ENCODE measurements at regions not wholly inside any gene's neighbourhood (a gene's known extent, or its start where the extent isn't known, plus 50 kb on each side); places are given as distances from the start of the nearest gene placed in this dataset.
"Not testable (repeated sequence)": the region's sequence is repeated elsewhere in the genome, so short reads cannot be mapped to it uniquely, and the experiment has no call there.

- no peak for DNase-seq (ENCODE audit: low spot score)
- intact Hi-C loops (cut with DNase I) = no loop called here
Measured at GRCh38 chrX:142742581-142742980, 283.1 kb upstream of the SPANXN4 start.

DNA sequence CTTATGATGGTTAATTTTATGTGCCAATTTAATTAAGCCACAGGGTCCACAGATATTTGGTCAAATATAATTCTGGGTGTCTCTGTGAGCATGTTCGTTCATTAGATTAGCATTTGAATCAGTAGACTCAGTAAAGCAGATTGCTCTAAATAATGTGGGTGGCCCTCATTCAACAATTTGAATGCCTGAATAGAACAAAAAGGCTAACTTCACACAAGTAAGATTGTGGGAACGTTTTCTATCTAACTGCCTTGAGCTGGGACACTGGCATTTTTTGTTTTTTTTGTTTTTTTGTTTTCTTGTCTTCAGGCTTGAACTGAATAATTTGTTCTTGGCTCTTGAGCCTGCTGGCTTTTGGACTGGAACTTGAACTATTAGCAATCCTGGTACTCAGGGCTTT lies 292.4 kb upstream of the SPANXN4 start:
- no peak for DNase-seq (ENCODE audit: low spot score)
- intact Hi-C loops (cut with DNase I) = no loop called here

DNA sequence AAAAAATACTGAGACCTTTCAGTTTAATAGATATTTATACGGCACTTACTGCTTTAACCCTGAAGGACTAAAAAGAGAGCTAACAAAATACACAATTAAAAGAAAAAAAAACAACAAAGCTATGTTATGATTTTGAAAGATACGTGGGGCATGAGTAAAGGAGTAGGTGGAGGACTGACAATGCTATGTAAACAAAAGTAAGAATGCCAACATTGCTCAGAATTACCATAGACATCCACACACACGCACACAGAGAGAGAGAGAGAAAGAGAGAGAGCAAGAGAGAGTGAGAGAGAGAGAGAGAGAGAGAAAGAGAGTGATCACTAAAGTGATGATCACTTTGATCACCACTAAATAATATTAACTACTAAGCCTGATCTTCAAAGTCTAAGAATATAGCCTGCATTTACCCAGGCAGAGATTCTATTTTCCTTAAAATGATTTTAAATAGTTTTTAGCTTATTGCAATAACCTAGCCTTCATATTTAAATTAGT lies 313.9 kb upstream of the SPANXN4 start:
- DNase-seq (ENCODE audit: low spot score) = no peak
- intact Hi-C loops (cut with DNase I) = no loop called here

DNA sequence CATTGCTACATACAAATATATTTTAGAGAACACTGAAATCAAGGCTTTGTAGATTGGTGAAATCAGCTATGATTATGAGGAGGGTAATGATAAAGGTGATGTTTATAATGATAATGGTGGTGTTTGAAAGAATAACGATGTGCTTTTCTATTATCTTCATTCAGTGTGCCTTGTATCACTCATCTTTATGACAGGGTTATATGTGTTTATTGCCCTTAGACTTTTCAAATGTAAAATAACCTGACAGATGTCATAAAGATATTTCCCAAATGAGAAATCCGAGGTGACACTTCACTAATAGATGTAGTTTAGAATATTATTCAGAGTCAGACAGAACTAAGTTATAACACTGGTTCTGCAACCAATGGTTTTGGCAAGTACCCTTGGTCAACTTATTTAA lies 323.0 kb upstream of the SPANXN4 start:
- no peak for DNase-seq (ENCODE audit: low spot score)
- intact Hi-C loops (cut with DNase I) = no loop called here

DNA sequence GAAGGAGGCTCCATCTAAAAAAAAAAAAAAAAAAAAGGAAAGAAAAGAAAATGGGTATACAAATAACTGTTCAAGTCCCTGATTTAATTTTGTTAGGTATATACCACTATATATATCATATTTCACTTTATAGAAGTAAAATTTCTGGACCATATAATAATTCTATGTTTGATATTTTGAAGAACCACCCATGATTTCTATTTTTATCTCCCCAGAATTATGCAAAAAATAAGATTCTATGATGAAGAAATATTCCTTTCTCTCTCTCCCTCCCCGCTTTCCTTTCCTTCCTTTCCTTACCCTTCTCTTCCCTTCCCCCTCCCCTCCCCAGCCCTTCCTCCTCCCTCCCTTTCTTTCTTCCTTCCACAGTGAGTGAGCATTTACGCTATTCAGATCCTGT lies 337.5 kb upstream of the SPANXN4 start:
- intact Hi-C loops (cut with DNase I) = no loop called here
- DNase-seq (ENCODE audit: low spot score) = no peak

DNA sequence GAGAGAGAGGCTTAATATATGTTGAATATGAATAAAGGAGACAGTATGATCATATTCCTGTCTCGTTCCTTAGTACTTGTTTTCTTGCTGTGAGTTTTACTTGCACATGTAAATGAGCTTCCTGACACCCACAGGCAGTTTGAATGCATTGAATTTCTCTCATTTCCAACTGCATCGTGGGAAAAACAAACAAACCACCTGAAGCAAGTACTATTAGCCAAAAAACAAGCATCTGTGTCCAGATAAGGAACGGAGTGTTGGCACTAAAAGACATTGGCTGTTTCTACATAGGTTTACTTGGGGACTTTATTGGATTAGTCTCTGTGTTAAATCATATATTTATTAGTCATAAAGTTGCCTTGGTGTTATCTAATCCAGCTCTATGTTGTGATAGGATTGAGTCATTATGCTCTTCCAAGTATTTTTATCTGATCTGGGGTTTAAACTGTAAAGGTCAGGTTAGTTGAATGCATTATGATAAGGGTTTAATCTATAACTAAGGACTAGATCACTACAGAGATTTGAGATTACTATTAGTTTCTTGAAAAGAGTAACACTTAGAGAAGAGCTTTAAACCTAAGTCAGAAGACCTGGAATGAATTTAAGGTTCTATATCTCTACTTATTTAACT lies 339.0 kb upstream of the SPANXN4 start:
- intact Hi-C loops (cut with DNase I) = no loop called here
- no peak for DNase-seq (ENCODE audit: low spot score)

GRCh38 chrX:142686206-142686605 lies 339.5 kb upstream of the SPANXN4 start:
- DNase-seq (ENCODE audit: low spot score) = no peak
- intact Hi-C loops (cut with DNase I) = no loop called here

GRCh38 chrX:142680038-142680437 lies 345.7 kb upstream of the SPANXN4 start:
- DNase-seq (ENCODE audit: low spot score) = no peak
- intact Hi-C loops (cut with DNase I) = no loop called here

DNA sequence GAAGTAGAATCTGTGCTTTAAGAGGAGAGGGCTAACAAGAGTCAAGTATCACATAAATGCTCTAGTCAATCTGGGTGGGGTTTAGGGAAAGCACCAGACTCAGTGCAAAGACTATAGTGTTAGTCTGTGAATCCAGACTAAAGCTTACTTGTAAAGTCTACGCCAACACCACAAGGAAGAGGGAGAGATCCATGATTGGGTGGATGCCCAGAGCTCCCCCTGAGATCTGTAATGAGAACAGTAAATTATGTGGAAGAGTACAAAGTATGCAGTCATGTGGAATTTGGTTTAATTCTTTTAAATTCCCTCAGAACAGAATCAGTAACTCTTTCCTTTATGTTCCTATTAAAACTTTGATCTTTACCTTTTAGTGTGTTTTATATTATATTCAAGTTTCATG lies 354.7 kb upstream of the SPANXN4 start:
- intact Hi-C loops (cut with DNase I) = no loop called here
- no peak for DNase-seq (ENCODE audit: low spot score)

DNA sequence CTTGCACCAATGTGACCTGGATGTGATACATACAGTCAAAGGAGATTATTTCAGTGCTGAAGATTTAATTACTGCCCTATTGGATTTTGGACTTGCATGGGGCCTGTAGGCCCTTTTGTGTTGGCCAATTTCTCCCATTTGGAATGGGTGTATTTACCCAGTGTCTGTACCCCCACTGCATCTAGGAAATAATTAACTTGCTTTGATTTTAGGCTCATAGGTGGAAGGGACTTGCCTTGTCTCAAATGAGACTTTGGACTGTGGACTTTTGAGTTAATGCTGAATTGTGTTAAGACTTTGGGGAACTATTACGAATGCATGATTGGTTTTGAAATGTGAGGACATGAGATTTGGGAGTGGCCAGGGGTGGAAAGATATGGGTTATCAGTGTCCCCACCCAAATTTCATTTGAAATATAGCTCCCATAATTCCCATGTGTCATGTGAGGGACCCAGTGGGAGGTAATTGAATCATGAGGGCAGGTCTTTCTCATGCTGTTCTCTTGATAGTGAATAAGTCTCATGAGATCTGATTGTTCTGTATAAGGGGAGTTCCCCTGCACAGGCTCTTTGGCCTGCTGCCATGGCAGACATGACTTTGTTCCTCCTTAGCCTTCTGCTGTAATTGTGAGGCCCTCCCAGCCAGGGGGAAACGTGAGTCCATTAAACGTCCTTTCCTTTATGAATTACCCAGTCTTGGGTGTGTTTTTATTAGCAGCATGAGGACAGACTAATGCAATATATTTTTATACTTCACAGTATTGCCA lies 362.2 kb upstream of the SPANXN4 start:
- DNase-seq (ENCODE audit: low spot score) = no peak
- intact Hi-C loops (cut with DNase I) = no loop called here

DNA sequence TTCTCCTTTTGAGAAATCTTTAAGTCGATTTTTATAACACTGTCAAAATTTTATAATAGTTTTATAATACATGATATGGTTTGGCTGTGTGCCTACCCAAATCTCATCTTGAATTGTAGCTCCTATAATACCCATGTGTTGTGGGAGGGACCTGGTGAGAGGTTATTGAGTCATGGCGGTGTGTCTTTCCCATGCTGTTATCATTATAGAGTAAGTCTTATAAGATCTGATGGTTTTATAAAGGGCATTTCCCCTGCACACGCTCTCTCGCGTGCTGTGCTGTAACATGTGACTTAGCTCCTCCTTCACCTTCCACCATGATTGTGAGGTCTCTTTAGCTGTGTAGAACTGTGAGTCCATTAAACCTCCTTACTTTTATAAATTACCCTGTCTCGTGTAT lies 364.0 kb upstream of the SPANXN4 start:
- intact Hi-C loops (cut with DNase I) = no loop called here
- DNase-seq (ENCODE audit: low spot score) = no peak

GRCh38 chrX:142655507-142655906 lies 370.2 kb upstream of the SPANXN4 start:
- no peak for DNase-seq (ENCODE audit: low spot score)
- intact Hi-C loops (cut with DNase I) = loop anchor here in 1 of 2 donors (5.0 kb wide), 1 partner anchor 278 kb away; no protein-coding TSS in a partner anchor

DNA sequence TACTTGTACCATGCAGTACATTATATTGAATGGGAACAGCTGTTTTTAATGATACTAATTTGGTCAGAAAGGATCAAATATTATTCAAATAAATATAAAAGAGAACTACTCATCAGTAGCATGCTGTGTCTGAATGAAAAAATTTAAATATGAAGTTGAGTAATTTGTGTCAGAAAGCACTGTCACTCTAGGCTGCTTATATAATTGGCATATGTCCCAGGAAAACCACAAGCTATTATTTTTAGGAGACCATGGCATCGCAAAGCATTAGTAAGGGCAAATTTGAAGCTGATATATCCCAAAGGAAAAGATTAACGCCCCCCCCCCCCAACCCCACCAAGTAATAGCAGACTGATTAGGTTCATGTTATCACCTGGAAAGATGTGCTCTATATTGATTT lies 388.5 kb upstream of the SPANXN4 start:
- intact Hi-C loops (cut with DNase I) = no loop called here
- no peak for DNase-seq (ENCODE audit: low spot score)

GRCh38 chrX:142616636-142617035 lies 409.1 kb upstream of the SPANXN4 start:
- intact Hi-C loops (cut with DNase I) = no loop called here
- no peak for DNase-seq (ENCODE audit: low spot score)

GRCh38 chrX:142613403-142613802 lies 408.3 kb upstream of the MAGEC2 start:
- no peak for DNase-seq (ENCODE audit: low spot score)
- intact Hi-C loops (cut with DNase I) = no loop called here

- peak; percentile 78 for DNase-seq (ENCODE audit: low spot score)
- intact Hi-C loops (cut with DNase I) = not testable (repeated sequence)
Measured at GRCh38 chrX:142606629-142607028, 401.5 kb upstream of the MAGEC2 start.

DNA sequence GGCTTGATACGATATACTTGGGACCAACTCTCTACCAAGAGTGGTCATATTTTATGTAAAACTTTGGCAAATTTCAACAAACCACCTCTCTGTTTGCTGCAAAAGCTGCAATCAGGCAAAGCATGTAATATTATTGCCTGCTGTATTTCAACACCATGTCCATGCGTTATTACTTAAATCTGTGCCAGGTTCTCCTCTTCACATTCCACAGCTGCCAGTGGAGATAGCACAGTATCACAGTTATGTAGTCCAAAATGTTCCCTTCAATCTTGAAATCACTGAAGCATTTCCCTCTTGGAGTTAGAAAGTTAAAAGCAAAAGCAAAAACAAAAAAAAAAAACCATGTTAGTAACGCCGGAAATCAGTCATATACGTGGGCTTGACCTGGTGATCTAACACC lies 396.7 kb upstream of the MAGEC2 start:
- DNase-seq (ENCODE audit: low spot score) = no peak
- intact Hi-C loops (cut with DNase I) = no loop called here

DNA sequence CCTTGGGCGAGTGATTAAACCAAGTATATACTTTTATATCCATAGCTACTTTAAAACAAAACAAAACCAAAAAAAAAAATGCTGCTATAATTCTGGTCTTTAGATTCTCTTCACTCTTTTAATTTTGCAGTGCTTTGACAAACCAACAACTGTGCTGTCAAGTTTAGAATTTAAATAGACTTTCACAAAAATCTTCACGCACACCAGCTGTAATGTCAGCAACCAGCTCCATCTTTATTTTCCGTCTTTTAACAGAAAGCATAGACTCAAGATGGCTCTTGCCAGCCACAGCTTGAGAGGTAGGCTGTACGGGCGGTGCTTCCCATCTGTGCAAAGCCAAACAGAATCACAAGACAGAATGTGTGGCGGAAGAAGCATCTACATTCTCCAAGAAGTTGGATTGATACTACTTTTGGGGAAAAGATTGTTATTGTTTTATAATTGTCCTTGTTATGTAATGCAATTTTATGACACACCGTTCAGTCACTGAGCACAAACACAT lies 388.3 kb upstream of the MAGEC2 start:
- intact Hi-C loops (cut with DNase I) = no loop called here
- DNase-seq (ENCODE audit: low spot score) = no peak

GRCh38 chrX:142576615-142577014 lies 371.5 kb upstream of the MAGEC2 start:
- no peak for DNase-seq (ENCODE audit: low spot score)
- intact Hi-C loops (cut with DNase I) = no loop called here

DNA sequence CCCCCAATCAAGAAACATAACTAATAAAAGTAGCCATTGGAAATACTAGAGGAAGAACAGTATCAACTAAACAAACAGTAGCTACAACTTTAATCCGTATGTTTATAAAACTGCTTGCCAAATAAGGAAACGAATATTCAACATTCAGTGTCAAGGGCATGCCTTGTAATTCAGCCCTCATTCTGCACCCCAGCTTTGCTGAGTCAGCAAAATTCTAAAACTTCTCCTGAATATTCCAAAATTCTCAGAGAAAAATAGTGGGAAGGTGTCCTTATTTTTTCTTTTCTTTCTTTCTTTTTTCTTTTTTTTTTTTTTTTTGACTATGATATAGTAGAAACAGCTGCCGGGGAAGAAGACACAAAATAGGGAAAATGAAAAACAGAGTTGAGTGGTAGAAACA lies 344.8 kb upstream of the MAGEC2 start:
- DNase-seq (ENCODE audit: low spot score) = no peak
- intact Hi-C loops (cut with DNase I) = no loop called here

- intact Hi-C loops (cut with DNase I) = no loop called here
- DNase-seq (ENCODE audit: low spot score) = no peak
Measured at GRCh38 chrX:142505839-142506238, 300.7 kb upstream of the MAGEC2 start.

All from posterior vena cava (tissue), 2 donors.